ENCODE measurements at regions not wholly inside any gene's neighbourhood (a gene's known extent, or its start where the extent isn't known, plus 50 kb on each side); places are given as distances from the start of the nearest gene placed in this dataset.

DNA sequence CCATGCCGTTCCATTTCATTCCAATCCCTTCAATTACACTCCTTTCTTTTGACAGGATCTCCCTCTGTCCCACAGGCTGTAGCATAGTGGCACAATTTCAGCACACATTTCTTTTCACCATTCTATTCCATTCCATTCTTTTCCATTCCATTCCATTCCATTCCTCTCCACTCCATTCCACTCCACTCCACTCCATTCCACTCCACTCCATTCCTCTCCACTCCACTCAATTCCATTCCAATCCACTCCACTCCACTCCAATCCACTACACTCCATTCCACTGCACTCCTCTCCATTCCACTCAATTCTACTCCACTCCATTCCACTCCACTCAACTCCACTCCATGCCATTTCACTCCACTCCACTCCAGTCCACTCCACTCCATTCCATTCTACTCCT, 1495.1 kb downstream of the TSPY10 start:
- no peak for DNase-seq
- no peaks in the 10 kb centered on the region for H3K9me3 ChIP-seq (replicated peaks in 1 of 3)
- no peak overlapping the region for H3K27ac ChIP-seq
- intact Hi-C loops (cut with DNase I): no loop called here
- no peak for TF ChIP-seq POLR2A (IDR thresholded peaks at IDR 0.05)
- TF ChIP-seq, protein P1, sequence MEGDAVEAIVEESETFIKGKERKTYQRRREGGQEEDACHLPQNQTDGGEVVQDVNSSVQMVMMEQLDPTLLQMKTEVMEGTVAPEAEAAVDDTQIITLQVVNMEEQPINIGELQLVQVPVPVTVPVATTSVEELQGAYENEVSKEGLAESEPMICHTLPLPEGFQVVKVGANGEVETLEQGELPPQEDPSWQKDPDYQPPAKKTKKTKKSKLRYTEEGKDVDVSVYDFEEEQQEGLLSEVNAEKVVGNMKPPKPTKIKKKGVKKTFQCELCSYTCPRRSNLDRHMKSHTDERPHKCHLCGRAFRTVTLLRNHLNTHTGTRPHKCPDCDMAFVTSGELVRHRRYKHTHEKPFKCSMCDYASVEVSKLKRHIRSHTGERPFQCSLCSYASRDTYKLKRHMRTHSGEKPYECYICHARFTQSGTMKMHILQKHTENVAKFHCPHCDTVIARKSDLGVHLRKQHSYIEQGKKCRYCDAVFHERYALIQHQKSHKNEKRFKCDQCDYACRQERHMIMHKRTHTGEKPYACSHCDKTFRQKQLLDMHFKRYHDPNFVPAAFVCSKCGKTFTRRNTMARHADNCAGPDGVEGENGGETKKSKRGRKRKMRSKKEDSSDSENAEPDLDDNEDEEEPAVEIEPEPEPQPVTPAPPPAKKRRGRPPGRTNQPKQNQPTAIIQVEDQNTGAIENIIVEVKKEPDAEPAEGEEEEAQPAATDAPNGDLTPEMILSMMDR (IDR thresholded peaks at IDR 0.05): no peak
- no peaks in the 10 kb centered on the region for H3K36me3 ChIP-seq (replicated peaks in 1 of 2)
- no peak overlapping the region for H3K4me3 ChIP-seq
- no peaks in the 10 kb centered on the region for H3K4me1 ChIP-seq (replicated peaks in 1 of 2)
- no peaks in the 10 kb centered on the region for H3K27me3 ChIP-seq
- WGBS, 4 donors: 62 to 84% methylated on average over 1 of the region's 1 CpG; no CpG with 5 or more reads in 2 of the 4 donors

DNA sequence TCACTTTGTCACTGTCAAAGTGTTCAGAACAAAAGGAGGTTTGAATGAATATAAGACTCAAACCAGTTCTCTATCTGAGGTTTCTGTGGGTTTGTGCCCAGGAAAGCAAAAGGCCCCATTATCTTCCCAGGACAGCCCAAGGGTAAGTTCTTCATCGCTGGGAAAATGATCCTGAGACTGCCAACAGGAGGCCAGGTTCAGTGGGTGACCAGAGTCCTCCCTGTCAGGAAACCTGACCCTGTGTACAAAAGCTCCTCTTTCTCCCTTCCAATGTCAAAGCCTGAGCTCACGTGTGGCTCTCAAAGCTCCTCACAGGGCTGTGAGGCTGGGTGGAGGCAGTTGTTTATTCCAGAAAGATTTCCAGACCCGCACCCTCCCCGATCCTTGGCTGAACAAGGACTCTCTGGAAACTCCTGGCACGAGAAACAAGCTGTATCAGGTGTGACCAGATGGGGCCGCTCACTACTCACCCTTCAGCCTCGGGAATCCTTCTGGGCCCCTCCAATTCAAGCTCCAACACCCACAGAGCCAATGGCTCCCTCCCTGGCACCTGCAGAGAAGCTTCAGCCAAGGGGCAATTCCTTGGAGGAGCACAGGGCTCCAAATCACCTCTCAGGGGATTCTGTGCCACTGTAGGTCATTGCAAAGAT, 1516.7 kb downstream of the TSPY10 start:
- Histone ChIP-seq H3K27me3 (no peaks in the 10 kb centered on the region), H3K9me3 (replicated peaks in 1 of 3) (no peaks in the 10 kb centered on the region), H3K4me3 (no peak overlapping the region), H3K4me1 (replicated peaks in 1 of 2) (no peaks in the 10 kb centered on the region), H3K27ac (no peak overlapping the region), H3K36me3 (replicated peaks in 1 of 2) (no peaks in the 10 kb centered on the region)
- DNase-seq: no peak
- intact Hi-C loops (cut with DNase I): no loop called here
- no peak for TF ChIP-seq POLR2A (IDR thresholded peaks at IDR 0.05)
- TF ChIP-seq, protein P1 (IDR thresholded peaks at IDR 0.05): no peak
- 37% methylated on average over 7 of the region's 7 CpGs; no CpG with 5 or more reads in 3 of the 4 donors for WGBS, 4 donors

DNA sequence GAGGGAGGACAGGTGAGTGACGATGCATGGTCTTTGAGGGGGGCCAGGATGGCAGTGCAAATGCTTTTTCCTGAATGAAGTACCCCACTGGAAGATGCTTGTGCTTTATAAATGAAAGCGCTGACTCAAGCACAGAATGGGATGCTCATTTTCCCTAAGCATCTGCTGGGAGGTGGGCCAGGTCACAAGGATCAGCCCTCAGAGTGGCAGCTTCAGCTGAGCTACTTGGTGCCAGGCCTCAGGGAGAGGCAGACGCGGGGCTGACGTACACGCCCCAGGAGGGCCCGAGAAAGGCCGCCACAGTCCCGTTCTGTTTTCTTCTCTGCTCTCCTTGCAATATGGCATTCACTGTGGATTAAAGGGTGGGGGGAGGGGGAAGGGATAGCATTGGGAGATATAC, 1535.8 kb downstream of the TSPY10 start:
- Histone ChIP-seq H3K4me3 (no peak overlapping the region), H3K27ac (no peak overlapping the region), H3K4me1 (replicated peaks in 1 of 2) (no peaks in the 10 kb centered on the region), H3K27me3 (no peaks in the 10 kb centered on the region), H3K36me3 (replicated peaks in 1 of 2) (no peaks in the 10 kb centered on the region), H3K9me3 (replicated peaks in 1 of 3) (no peaks in the 10 kb centered on the region)
- TF ChIP-seq, protein P1 (IDR thresholded peaks at IDR 0.05): no peak
- no peak for TF ChIP-seq POLR2A (IDR thresholded peaks at IDR 0.05)
- no peak for DNase-seq
- 62 to 77% methylated on average over 3 to 9 of the region's 9 CpGs; no CpG with 5 or more reads in 2 of the 4 donors for WGBS, 4 donors
- intact Hi-C loops (cut with DNase I): no loop called here

DNA sequence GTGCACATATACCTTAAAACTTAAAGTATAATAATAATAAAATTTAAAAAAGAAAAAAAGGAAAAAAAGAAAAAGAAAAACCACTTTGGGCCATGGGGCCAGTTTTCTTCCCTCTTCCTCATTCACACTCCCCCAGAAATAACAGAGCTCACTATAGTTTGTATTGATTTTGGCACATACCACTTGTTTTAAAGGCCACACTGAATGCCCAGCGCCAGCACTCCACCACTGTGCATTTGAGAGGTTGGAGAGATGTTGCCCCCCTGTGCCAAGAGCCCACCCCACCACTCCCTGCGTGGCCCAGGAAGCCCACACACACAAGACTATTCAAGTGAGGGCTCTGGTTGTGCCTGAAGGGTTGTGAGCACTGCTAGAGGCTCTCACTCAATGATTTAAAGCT, 1536.3 kb downstream of the TSPY10 start:
- TF ChIP-seq, protein P1 (IDR thresholded peaks at IDR 0.05): no peak
- TF ChIP-seq POLR2A (IDR thresholded peaks at IDR 0.05): no peak
- intact Hi-C loops (cut with DNase I): no loop called here
- 16 to 24% methylated on average over 2 of the region's 2 CpGs; no CpG with 5 or more reads in 2 of the 4 donors for WGBS, 4 donors
- no peaks in the 10 kb centered on the region for H3K36me3 ChIP-seq (replicated peaks in 1 of 2)
- no peak for DNase-seq
- H3K4me3 ChIP-seq: no peak overlapping the region
- no peaks in the 10 kb centered on the region for H3K4me1 ChIP-seq (replicated peaks in 1 of 2)
- no peak overlapping the region for H3K27ac ChIP-seq
- no peaks in the 10 kb centered on the region for H3K27me3 ChIP-seq
- no peaks in the 10 kb centered on the region for H3K9me3 ChIP-seq (replicated peaks in 1 of 3)

Measured in adrenal gland (tissue), 9 donors.